Lower leg skin (tissue), 4 donors: ENCODE measurements at regions not wholly inside any gene's neighbourhood (a gene's known extent, or its start where the extent isn't known, plus 50 kb on each side); places are given as distances from the start of the nearest gene placed in this dataset.

Experiments used
- DNase-seq, 2 donors: peaks; one replicate each; pipeline ENCODE4 v3.0.0-alpha.2; 2019; ENCODE audit warnings: low spot score in 2 of 2
- H3K4me3 ChIP-seq: fragments of 200-600 bp; sonication (generic); 2 replicates; pipeline ENCODE4 v1.5.1; 2017; ENCODE audit warnings: mild to moderate bottlenecking, low read depth; ENCODE audit not compliant: poor library complexity, severe bottlenecking
- CTCF ChIP-seq, 3 donors: fragments of 450-650 bp; IDR thresholded peaks; one replicate each; pipeline ENCODE4 v1.5.1; 2016; ENCODE audit warnings: antibody characterized with exemption in 3 of 3, mild to moderate bottlenecking in 3 of 3, moderate library complexity in 2 of 3
- POLR2A ChIP-seq, 2 donors: fragments of 450-650 bp; IDR thresholded peaks; one replicate each; pipeline ENCODE4 v1.6.1; 2016 to 2017; ENCODE audit warnings: antibody characterized with exemption in 2 of 2, mild to moderate bottlenecking in 1 of 2, moderate library complexity in 1 of 2
- WGBS, 2 donors: methylation state at CpG; one replicate each; pipeline ENCODE4 v1.1.5; 2018; 5-methylcytosine and 5-hydroxymethylcytosine counted together
- intact Hi-C: fragments of 100-400 bp; cut with DNase I; formaldehyde crosslinking; loops from one replicate; pipeline ENCODE4 v1.15.0; 2023; ENCODE audit warnings: low total_unique reads

- no peak for DNase-seq
- TF ChIP-seq POLR2A (IDR thresholded peaks at IDR 0.05): no peak
- TF ChIP-seq CTCF (IDR thresholded peaks at IDR 0.05): no peak
- intact Hi-C loops: no loop called here
- 30 to 47% methylated on average over 2 of the region's 2 CpGs for WGBS, 2 donors
- H3K4me3 ChIP-seq: no peak overlapping the region
Measured at GRCh38 chr11:38510041-38510440, 1912.0 kb upstream of the RAG2 start.

DNA sequence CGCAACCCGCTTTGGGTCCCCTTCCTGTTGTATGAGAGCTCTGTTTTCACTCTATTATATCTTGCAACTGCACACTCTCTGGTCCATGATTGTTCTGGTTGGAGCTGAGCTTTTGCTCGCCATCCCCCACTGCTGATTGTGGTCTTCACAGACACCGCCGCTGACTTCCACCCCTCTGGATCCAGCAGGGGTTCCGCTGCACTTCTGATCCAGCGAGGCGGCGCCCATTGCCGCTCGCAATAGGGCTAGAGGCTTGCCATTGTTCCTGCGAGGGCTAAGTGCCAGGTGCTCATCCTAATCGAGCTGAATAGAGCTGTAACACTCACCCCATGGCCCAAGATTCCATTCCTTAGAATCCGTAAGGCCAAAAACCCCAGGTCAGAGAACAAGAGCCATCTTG, 1905.8 kb upstream of the RAG2 start:
- H3K4me3 ChIP-seq: no peak overlapping the region
- no peak for DNase-seq
- WGBS, 2 donors: 93 to 94% methylated on average over 14 of the region's 14 CpGs
- no peak for TF ChIP-seq CTCF (IDR thresholded peaks at IDR 0.05)
- no peak for TF ChIP-seq POLR2A (IDR thresholded peaks at IDR 0.05)
- intact Hi-C loops: no loop called here

GRCh38 chr11:38498721-38499120, 1900.7 kb upstream of the RAG2 start:
- WGBS, 2 donors: 58 to 69% methylated on average over 6 of the region's 6 CpGs
- no peak for TF ChIP-seq CTCF (IDR thresholded peaks at IDR 0.05)
- TF ChIP-seq POLR2A (IDR thresholded peaks at IDR 0.05): no peak
- intact Hi-C loops: no loop called here
- no peak overlapping the region for H3K4me3 ChIP-seq
- DNase-seq: no peak

DNA sequence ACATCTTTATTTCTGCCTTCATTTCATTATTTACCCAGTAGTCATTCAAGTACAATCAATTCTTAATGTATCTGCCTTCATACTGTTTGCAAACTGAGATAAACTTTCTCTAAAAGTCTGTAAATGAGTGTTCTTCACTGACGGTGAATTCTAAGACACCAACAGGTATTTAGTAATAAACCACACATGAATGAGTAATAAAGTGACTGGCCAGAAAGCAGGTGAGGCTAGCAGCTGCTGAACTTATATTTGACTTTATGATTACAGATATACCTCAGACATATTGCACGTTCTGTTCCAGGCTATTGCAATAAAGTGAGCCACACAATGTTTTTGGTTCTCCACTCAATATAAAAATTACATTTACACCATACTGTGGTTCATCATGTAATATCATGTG, 1894.0 kb upstream of the RAG2 start:
- no peak for DNase-seq
- TF ChIP-seq POLR2A (IDR thresholded peaks at IDR 0.05) (no peak), CTCF (IDR thresholded peaks at IDR 0.05) (no peak)
- intact Hi-C loops: no loop called here
- no peak overlapping the region for H3K4me3 ChIP-seq
- 84 to 91% methylated on average over 2 of the region's 2 CpGs for WGBS, 2 donors

DNA sequence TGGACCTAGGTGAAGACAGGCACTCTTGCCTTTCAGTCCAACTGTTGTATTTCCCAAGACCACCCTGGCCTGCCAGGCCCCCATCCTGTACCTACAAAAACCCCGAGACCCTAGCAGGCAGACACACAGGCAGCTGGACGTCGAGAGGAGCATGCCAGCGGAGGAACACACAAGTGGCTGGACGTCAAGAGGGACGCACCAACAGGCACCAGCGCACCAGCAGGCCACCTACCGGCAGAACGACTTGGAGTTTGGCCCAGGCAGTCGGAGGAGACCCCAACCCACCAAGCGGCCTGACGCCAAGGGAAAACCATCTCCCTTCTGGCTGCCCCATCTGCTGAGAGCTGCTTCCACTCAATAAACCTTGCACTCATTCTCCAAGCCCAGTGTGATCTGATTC, 1883.4 kb upstream of the RAG2 start:
- H3K4me3 ChIP-seq: no peak overlapping the region
- DNase-seq: no peak
- TF ChIP-seq CTCF (IDR thresholded peaks at IDR 0.05) (no peak), POLR2A (IDR thresholded peaks at IDR 0.05) (no peak)
- 89 to 94% methylated on average over 12 of the region's 12 CpGs for WGBS, 2 donors
- intact Hi-C loops: no loop called here

- WGBS, 2 donors: 49 to 64% methylated on average over 3 of the region's 3 CpGs
- no peak for TF ChIP-seq POLR2A (IDR thresholded peaks at IDR 0.05)
- TF ChIP-seq CTCF (IDR thresholded peaks at IDR 0.05): no peak
- no peak for DNase-seq
- no peak overlapping the region for H3K4me3 ChIP-seq
- intact Hi-C loops: no loop called here
Measured at GRCh38 chr11:38476808-38477575, 1879.0 kb upstream of the RAG2 start.
